Neural cell (in vitro differentiated cells): ENCODE measurements at regions not wholly inside any gene's neighbourhood (a gene's known extent, or its start where the extent isn't known, plus 50 kb on each side); places are given as distances from the start of the nearest gene placed in this dataset.

ENCODE experiments used
- H2AFZ ChIP-seq: fragments of 200-600, 300-800 bp; sonication (generic), shearing (Covaris generic); 2 replicates; pipeline ENCODE4 v1.6.0; 2014; ENCODE audit warnings: low read depth, mild to moderate bottlenecking, antibody characterized with exemption, low read length, moderate library complexity
- H3F3A ChIP-seq: fragments of 200-600 bp; shearing (Covaris generic); 2 replicates; pipeline ENCODE4 v1.6.1; 2016; ENCODE audit warnings: mild to moderate bottlenecking, moderate library complexity, mixed read lengths, antibody characterized with exemption, low read length; ENCODE audit not compliant: insufficient read depth, poor library complexity, severe bottlenecking
- H3K27ac ChIP-seq: fragments of 200-600, 300-800 bp; sonication (generic), shearing (Covaris generic); 2 replicates; pipeline ENCODE4 v1.5.1; 2014; ENCODE audit warnings: mild to moderate bottlenecking, low read length, moderate library complexity
- H3K27me3 ChIP-seq: fragments of 300-800, 200-600 bp; sonication (generic), shearing (Covaris generic); 2 replicates; pipeline ENCODE4 v1.6.0; 2014; ENCODE audit warnings: mild to moderate bottlenecking, low read depth, low read length, moderate library complexity; ENCODE audit not compliant: insufficient read depth
- H3K36me3 ChIP-seq: fragments of 300-800, 200-600 bp; sonication (generic), shearing (Covaris generic); 2 replicates; pipeline ENCODE4 v1.5.1; 2014; ENCODE audit warnings: mild to moderate bottlenecking, antibody characterized with exemption, low read length, moderate library complexity; ENCODE audit not compliant: insufficient read depth
- H3K4me2 ChIP-seq: fragments of 300-800, 200-600 bp; sonication (generic), shearing (Covaris generic); 2 replicates; pipeline ENCODE4 v1.6.0; 2014; ENCODE audit warnings: mild to moderate bottlenecking, low read length
- H3K4me3 ChIP-seq: fragments of 300-800, 200-600 bp; sonication (generic), shearing (Covaris generic); 2 replicates; pipeline ENCODE4 v1.5.1; 2014; ENCODE audit warnings: mild to moderate bottlenecking, low read length, moderate library complexity
- H3K79me2 ChIP-seq: fragments of 200-600 bp; shearing (Covaris generic); replicated peaks from 2 replicates; pipeline ENCODE4 v1.6.0; 2014; ENCODE audit warnings: mild to moderate bottlenecking, low read length, moderate library complexity; ENCODE audit not compliant: insufficient read depth
- H3K9ac ChIP-seq: fragments of 300-800, 200-600 bp; sonication (generic), shearing (Covaris generic); 2 replicates; pipeline ENCODE4 v1.6.1; 2016; ENCODE audit warnings: mild to moderate bottlenecking, low read length, mixed read lengths
- H3K9me2 ChIP-seq: fragments of 200-600 bp; shearing (Covaris generic); 2 replicates; pipeline ENCODE4 v1.6.1; 2016; ENCODE audit warnings: mild to moderate bottlenecking, low read length, mixed read lengths; ENCODE audit not compliant: insufficient read depth
- H3K9me3 ChIP-seq: fragments of 200-600, 300-800 bp; sonication (generic), shearing (Covaris generic); 2 replicates; pipeline ENCODE4 v1.6.1; 2016; ENCODE audit warnings: mild to moderate bottlenecking, mixed run types, low read length, moderate library complexity, mixed read lengths
- H4K20me1 ChIP-seq: fragments of 200-600 bp; shearing (Covaris generic); 2 replicates; pipeline ENCODE4 v1.6.1; 2016; ENCODE audit warnings: mild to moderate bottlenecking, mixed run types; ENCODE audit not compliant: insufficient read depth
- CTCF ChIP-seq: fragments of 450-650 bp; IDR thresholded peaks from 2 replicates; pipeline ENCODE4 v1.5.1; 2014; ENCODE audit warnings: antibody characterized with exemption, mild to moderate bottlenecking, moderate library complexity; ENCODE audit not compliant: poor library complexity, severe bottlenecking
- EP300 ChIP-seq: fragments of 450-650 bp; conservative IDR thresholded peaks from 2 replicates; pipeline ENCODE4 v1.6.1; 2014; ENCODE audit warnings: antibody characterized with exemption, mild to moderate bottlenecking, moderate library complexity; ENCODE audit not compliant: poor library complexity, severe bottlenecking
- EZH2 ChIP-seq: fragments of 200-600, 300-800 bp; shearing (Covaris generic), sonication (generic); IDR thresholded peaks from 2 replicates; pipeline ENCODE4 v1.6.1; 2014; ENCODE audit warnings: antibody characterized with exemption, low read length, borderline replicate concordance, mild to moderate bottlenecking; ENCODE audit not compliant: insufficient read depth, poor library complexity, severe bottlenecking
- MXI1 ChIP-seq: fragments of 450-650 bp; conservative IDR thresholded peaks from 2 replicates; pipeline ENCODE4 v1.6.1; 2014; ENCODE audit warnings: antibody characterized with exemption, mild to moderate bottlenecking; ENCODE audit not compliant: poor library complexity, severe bottlenecking
- POLR2AphosphoS5 ChIP-seq: IDR thresholded peaks from 2 replicates; pipeline ENCODE4 v1.6.1; 2012
- RAD21 ChIP-seq: fragments of 450-650 bp; conservative IDR thresholded peaks from 2 replicates; pipeline ENCODE4 v1.6.1; 2014; ENCODE audit warnings: antibody characterized with exemption, mild to moderate bottlenecking, moderate library complexity
- SMC3 ChIP-seq: fragments of 450-650 bp; conservative IDR thresholded peaks from 2 replicates; pipeline ENCODE4 v1.6.1; 2014; ENCODE audit warnings: antibody characterized with exemption, mild to moderate bottlenecking, moderate library complexity; ENCODE audit not compliant: poor library complexity
- TAF1 ChIP-seq: IDR thresholded peaks from 2 replicates; pipeline ENCODE4 v1.6.1; 2012; ENCODE audit warnings: low read depth
- TF ChIP-seq, protein P1 (sequence below): IDR thresholded peaks from 2 replicates; pipeline ENCODE4 v1.6.1; 2012; ENCODE audit warnings: borderline replicate concordance

GRCh38 chr6:77340331-77340730 is 123.0 kb downstream of the HTR1B start:
- Histone ChIP-seq H3K9me3 (no peaks in the 10 kb centered on the region), H4K20me1 (no peaks in the 10 kb centered on the region), H3K4me3 (no peak overlapping the region), H3K9ac (no peak overlapping the region), H3K9me2 (no peaks in the 10 kb centered on the region), H3K27me3 (no peaks in the 10 kb centered on the region), H2AFZ (no peak overlapping the region), H3K27ac (no peak overlapping the region), H3K36me3 (no peaks in the 10 kb centered on the region), H3K4me2 (no peak overlapping the region), H3F3A (no peaks in the 10 kb centered on the region), H3K79me2 (no peaks in the 10 kb centered on the region)
- TF ChIP-seq MXI1: no peak
- TF ChIP-seq EP300: no peak
- TF ChIP-seq, protein P1, sequence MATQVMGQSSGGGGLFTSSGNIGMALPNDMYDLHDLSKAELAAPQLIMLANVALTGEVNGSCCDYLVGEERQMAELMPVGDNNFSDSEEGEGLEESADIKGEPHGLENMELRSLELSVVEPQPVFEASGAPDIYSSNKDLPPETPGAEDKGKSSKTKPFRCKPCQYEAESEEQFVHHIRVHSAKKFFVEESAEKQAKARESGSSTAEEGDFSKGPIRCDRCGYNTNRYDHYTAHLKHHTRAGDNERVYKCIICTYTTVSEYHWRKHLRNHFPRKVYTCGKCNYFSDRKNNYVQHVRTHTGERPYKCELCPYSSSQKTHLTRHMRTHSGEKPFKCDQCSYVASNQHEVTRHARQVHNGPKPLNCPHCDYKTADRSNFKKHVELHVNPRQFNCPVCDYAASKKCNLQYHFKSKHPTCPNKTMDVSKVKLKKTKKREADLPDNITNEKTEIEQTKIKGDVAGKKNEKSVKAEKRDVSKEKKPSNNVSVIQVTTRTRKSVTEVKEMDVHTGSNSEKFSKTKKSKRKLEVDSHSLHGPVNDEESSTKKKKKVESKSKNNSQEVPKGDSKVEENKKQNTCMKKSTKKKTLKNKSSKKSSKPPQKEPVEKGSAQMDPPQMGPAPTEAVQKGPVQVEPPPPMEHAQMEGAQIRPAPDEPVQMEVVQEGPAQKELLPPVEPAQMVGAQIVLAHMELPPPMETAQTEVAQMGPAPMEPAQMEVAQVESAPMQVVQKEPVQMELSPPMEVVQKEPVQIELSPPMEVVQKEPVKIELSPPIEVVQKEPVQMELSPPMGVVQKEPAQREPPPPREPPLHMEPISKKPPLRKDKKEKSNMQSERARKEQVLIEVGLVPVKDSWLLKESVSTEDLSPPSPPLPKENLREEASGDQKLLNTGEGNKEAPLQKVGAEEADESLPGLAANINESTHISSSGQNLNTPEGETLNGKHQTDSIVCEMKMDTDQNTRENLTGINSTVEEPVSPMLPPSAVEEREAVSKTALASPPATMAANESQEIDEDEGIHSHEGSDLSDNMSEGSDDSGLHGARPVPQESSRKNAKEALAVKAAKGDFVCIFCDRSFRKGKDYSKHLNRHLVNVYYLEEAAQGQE: no peak
- TF ChIP-seq CTCF: no peak
- TF ChIP-seq EZH2: no peak
- TF ChIP-seq POLR2AphosphoS5: no peak
- TF ChIP-seq RAD21: no peak
- TF ChIP-seq TAF1: no peak
- TF ChIP-seq SMC3: no peak

DNA sequence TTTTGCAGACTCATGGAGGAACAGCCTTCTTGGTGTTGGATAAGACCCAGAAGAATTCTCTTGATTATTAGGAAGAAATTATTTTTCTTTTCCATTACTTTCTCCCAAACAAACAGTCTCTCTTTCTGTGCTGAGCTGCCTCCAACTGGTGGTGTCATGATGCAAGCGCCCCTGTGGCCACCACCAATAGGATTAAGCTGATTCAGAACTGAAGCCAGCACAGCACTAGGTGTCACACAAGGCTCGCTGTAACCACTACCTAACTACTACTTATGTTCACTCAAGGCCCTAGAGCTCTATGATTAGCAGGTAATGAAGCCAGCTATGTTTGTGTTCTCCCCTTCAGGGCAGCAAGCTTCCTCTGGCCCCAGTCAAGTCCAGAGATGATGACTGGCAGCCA is 123.4 kb downstream of the HTR1B start:
- no peaks in the 10 kb centered on the region for H3K27me3 ChIP-seq
- no peaks in the 10 kb centered on the region for H3K79me2 ChIP-seq
- H3K9ac ChIP-seq: no peak overlapping the region
- no peaks in the 10 kb centered on the region for H3K9me3 ChIP-seq
- no peak overlapping the region for H3K4me2 ChIP-seq
- no peak overlapping the region for H3K27ac ChIP-seq
- no peaks in the 10 kb centered on the region for H4K20me1 ChIP-seq
- no peak overlapping the region for H2AFZ ChIP-seq
- no peaks in the 10 kb centered on the region for H3F3A ChIP-seq
- H3K9me2 ChIP-seq: no peaks in the 10 kb centered on the region
- no peak overlapping the region for H3K4me3 ChIP-seq
- no peaks in the 10 kb centered on the region for H3K36me3 ChIP-seq
- no peak for TF ChIP-seq CTCF
- TF ChIP-seq EZH2: no peak
- TF ChIP-seq, protein P1: no peak
- no peak for TF ChIP-seq POLR2AphosphoS5
- no peak for TF ChIP-seq EP300
- TF ChIP-seq SMC3: no peak
- no peak for TF ChIP-seq RAD21
